ENCODE measurements at regions not wholly inside any gene's neighbourhood (a gene's known extent, or its start where the extent isn't known, plus 50 kb on each side); places are given as distances from the start of the nearest gene placed in this dataset.
"Not testable (repeated sequence)": the region's sequence is repeated elsewhere in the genome, so short reads cannot be mapped to it uniquely, and the experiment has no call there.

DNA sequence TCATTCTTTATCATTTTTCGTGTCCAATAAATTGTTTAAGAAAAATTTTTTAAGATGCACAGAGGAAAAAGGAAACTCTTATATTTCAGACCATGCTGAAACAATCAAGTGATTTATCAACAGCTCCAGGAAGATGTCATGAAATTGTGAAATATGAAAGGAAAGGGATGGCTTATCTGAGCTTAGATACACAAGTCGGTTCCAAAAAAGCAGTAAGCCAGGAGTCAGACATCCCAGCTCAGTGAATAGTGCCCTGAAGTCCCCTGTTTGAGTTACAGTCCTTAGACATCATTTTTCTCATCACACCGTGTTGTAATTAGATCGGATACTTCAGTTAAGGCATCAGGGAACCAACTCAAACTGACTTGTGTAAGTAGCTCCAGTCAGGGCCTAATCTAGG is 91.0 kb upstream of the SSTR4 start:
- intact Hi-C loops (cut with micrococcal nuclease), result no loop called here

DNA sequence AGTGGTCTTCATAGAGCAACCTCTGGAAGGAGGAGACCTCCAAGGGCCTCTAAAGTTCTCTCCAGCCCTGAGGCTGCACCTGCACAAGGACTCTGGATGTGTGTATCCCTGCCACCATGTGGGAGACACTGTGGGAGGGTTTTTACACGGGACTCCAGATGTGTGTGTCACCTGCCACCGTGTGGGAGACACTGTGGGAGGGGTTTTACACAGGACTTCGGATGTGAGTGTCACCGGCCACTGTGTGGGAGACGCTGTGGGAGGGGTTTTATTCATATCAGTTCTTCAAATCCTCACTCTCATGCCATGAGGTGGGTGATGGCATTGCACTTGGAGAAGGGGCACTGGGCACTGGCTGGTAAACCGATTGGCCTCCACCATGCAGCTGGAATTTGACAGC is 90.2 kb upstream of the SSTR4 start:
- intact Hi-C loops (cut with micrococcal nuclease), result no loop called here

DNA sequence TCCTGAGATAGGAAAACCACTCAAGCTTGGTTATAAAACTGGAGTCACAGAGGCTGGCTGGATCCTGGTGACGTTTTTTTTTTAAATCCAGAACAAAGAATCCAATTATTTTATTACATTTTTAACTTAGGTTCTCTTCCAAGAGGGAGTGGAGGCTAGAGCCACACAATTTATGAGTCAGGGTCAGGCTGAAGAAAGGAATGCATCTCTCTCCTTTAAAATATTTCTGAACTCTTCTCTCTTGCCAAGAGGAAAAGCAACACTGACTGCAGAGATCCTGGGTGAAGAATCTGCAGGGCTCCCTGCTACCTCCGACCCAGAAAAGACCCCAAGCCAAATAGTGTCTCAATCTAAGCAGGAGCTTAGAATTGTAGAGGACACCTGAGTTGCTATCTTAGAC is 88.5 kb upstream of the SSTR4 start:
- intact Hi-C loops (cut with micrococcal nuclease), result no loop called here

DNA sequence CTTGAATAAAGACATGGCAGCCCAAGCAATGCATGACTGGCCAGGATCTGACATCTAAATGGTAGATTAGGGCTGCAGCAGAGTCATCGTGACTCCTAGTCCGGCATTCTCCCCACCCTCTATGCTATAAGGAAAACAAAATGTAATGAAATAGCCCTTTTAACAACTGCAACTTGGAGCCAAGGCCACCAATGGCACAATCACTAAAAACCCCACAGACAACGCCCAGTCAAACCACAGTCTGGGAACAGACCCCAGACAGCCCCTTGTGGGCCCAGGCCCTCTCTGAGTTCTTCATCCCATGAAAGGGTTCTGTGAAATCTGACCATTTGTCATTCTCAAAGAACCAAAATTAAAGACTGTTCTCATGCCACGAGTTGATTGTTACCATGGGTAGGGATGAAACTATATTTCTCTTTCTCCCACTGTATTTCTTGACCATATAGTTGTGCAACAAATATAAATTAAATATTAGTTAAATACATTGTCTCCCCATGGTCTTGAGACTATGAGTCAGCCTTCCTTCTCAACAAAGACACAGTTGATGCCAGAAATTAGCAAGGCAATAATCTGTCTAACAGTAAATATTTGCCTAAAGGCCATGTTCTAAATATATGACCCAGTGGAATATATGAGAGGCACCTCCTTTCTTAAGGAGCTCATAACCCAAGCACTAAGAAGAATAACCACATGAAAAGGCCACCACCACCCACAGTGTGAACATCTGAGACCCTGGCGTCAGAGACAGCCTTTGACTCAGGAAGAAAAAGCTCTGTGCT is 85.6 kb upstream of the SSTR4 start:
- intact Hi-C loops (cut with micrococcal nuclease), result no loop called here

DNA sequence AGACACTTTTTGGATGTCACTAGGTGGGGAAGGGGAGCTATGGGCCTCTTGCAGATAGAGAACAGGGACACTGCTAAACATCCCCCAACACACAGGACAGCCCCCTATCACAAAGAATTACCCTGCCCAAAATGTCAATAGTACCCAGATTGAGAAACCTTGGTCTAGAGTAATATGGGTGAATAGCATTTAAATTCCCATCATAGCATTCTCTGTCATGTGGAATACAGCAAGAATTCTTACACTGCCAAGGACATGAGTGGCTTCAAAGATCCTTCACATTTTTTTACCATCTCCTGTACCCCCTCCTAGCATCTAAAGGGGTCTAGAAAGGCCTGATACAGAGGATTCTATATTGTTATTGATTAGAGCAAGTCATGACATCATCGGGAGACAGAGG is 83.1 kb upstream of the SSTR4 start:
- intact Hi-C loops (cut with micrococcal nuclease), result no loop called here

DNA sequence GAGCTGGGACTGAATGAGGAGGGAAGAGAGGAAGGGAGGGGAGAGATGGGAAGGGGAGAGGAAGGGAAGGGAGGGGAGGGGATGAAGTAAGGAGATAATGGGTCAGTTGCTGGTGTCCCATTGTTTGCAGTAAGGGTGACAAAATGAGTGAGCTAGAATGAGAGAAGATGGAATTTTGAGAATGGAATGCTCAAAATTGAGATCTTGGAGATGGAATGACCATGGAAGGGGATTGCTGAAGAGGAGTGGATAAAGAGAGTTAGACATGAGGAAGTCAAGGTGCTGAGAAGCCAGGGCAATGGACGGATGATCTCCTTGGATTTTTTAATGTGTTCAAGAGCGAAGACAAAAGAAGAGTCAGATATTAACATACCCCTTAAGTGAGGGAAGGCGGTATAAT is 80.5 kb upstream of the SSTR4 start:
- intact Hi-C loops (cut with micrococcal nuclease), result no loop called here

DNA sequence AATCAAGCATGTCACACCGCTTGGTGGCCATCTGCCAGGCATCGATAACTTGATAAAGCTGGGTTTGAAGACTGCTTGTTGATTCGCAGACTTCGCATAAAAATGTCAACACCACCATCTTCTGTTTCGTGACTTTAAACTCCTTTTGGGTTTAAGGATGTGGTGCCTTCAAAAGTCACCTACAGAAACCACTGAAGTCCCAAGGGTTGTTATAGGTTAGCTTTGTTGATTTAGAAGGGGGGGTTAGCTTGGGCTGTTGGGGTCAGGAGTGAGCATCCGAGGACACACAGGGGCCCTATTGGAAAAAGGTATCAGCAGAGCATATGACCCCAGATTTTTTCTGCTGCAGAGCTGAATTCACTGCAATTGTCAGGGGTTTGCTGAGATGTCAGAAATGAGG is 76.7 kb upstream of the SSTR4 start:
- intact Hi-C loops (cut with micrococcal nuclease), result no loop called here

DNA sequence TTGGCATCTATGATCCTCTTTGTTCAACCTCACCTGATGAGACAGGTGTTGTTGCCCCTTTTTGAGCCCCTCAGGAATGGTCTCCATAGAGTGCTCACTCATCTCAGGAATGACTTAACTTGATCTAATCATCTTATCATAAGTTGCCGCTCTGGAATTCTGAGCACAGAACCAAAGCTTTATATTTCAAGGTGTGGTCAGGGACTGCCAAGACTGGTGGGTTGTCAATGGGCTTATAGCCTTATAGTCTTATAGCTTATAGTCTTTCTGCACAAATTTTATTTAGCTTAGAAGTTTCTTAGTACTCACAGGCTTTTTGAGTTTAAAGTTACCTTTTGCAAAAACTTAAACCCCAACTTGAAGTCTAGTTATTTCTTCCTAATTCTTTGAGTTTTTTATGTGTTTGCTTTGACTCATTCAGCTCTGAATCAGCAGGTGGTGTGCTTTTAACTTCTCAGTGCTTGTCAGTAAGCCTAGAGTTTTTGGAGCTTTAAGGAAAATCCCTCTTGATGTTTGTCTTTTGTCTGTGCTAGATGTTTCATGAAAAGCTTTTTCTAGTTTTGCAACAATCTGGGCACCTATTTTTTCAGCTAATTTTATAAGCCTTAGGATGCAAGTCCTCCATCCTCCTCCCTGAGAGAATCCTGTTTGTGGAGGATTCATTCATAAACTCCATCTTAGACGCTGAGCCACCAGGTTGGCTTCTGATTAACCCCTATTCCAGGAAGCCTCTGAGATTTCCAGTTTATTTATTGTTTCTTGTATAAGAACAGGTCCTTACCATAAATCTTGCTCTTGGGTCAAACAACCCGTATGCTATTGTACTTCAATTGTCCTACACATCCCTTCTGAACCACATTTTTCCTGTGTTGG is 72.3 kb upstream of the SSTR4 start:
- intact Hi-C loops (cut with micrococcal nuclease), result no loop called here

DNA sequence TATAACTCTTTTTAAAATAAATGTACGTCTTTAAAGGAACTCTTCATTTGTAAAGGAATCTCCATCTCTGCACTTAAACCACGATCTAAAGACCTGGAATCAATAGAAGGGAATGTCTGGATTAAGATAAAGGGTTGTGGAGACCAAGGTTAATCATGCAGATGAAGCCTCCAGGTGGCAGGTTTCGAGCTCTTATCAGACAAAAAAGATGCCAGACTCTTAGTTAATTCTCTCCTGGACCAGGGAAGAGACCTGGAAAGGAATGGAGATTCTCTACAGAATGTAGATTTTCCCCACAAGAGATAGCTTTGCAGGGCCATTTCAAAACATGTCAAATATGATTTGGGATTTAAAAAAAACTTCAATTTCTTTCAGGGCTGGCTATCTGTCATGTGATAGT is 71.5 kb upstream of the SSTR4 start:
- intact Hi-C loops (cut with micrococcal nuclease), result no loop called here

DNA sequence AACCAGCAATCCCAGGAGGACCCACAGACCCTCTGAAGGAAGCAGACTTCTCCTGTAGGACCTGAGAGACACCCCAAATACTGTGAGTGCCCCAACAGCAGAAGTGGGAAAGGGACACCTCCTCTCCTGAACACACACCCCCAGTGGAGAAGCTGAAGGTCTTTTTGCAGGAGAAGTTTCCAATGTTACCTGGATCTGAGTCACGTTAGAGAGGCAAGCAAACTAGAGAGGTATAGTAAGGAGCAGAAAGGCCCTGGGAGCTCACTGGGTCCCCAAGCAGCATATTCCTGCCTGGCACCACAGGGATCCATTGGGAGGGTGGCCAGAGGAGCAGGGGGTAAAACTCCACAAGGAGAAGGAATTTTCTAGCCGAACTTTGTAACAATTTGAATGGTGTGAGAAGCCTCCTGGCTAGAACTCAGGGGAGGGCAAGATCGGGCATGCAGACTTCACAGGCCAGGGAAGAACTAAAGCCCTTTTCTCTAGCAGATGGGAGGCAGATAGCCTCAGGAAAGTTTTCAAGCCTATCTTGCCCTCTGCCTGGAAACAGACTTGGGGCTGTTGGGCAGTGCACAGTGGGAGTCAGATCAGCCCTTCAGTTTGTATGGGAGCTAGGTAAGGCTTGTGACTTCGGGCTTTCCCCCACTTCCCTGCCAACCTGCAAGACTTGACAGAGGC is 68.2 kb upstream of the SSTR4 start:
- intact Hi-C loops (cut with micrococcal nuclease), result no loop called here

DNA sequence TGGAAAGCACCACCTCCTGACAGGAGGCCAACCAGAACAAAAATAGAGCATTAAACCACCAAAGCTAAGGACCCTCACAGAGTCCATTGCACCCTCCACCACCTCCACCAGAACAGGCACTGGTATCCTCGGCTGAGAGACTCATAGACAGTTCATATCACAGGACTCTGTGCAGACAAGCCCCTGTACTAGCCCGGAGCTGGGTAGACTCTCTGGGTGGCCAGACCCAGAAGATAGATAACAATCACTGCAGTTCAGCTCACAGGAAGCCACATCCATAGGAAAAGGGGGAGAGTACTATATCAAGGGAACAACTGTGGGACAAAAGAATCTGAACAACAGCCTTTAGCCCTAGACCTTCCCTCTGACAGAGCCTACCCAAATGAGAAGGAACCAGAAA is 67.4 kb upstream of the SSTR4 start:
- intact Hi-C loops (cut with micrococcal nuclease), result not testable (repeated sequence)

DNA sequence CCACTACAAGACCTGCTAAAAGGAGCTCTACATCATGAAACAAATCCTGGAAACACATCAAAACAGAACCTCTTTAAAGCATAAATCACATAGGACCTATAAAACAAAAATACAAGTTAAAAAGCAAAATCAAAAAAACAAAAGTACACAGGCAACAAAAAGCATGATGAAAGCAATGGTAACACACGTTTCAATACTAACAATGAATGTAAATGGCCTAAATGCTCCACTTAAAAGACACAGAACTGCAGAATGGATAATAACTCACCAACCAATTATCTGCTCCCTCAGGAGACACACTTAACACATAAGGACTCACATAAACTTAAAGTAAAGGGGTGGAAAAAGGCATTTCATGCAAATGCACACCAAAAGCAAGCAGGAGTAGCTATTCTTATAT is 66.1 kb upstream of the SSTR4 start:
- intact Hi-C loops (cut with micrococcal nuclease), result not testable (repeated sequence)

DNA sequence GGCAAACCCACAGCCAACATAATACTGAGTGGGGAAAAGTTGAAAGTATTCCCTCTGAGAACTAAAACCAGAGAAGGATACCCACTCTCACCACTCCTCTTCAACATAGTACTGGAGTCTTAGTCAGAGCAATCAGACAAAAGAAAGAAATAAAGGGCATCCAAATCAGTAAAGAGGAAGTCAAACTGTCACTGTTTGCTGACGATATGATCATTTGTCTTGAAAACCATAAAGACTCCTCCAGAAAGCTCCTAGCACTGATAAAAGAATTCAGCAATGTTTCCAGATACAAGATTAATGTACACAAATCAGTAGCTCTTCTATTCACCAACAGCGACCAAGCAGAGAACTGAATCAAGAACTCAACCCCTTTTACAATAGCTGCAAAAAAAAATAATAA is 64.0 kb upstream of the SSTR4 start:
- intact Hi-C loops (cut with micrococcal nuclease), result loop anchor here (10.0 kb wide), 1 partner anchor 64 kb away; the partner anchor contains the start of gene SSTR4

DNA sequence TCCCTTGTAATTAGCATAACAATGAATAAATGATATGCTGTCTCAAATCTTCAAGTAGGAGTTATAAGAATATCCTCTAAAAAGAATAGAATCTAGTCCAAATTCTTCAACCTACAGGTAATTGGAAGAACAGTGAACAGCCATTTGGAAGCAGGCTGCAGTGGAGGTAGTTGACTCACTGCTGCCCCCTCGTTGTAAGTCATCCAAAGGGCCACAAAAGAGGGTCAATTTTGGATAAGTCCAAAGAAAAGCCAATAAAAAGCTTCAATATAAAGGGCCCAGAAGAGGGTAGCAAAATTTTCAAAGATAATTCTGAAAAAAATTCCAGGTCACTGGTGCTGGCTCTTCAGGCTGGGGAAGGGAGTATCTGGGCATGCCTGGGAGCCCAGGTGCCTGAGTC is 60.8 kb upstream of the SSTR4 start:
- intact Hi-C loops (cut with micrococcal nuclease), result loop anchor here (2.0 to 10.0 kb wide), 2 partner anchors 60 to 284 kb away; partner anchors contain the start of gene SSTR4

DNA sequence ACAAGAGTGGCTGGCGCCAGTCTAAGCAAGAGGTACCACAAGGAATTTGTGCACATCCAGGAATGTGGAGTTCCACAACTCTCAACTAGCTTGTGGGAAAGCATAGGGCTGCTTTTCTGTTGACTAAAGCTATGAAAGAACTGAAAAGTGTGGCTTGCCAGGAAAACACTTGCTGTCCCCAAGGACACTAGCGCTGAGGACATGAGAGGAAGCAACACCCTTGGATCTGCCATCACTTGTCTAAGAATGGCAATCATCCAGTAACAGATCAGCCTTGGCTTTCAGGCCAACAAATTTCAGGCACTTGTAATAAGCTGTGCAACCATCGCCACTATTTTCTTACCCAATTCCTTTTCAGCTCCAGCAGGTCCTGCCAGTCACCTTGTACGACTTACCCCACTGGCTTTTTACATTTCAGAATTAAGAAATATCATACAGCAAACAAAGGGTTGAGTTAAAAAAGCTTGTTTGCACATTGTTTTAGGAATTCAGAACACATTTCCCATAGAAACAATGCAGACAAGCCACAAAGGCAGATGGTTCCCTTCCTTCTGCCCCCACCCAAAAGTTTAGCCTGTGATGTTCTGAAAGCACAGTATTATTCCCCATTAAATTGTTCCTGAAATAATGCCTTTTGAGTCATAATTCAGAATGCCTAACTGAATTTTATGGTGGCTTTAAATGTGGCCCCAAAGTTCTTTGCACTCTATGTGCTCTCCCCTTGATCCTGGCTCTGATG is 57.9 kb upstream of the SSTR4 start:
- intact Hi-C loops (cut with micrococcal nuclease), result loop anchor here (10.0 kb wide), 1 partner anchor 58 kb away; the partner anchor contains the start of gene SSTR4

DNA sequence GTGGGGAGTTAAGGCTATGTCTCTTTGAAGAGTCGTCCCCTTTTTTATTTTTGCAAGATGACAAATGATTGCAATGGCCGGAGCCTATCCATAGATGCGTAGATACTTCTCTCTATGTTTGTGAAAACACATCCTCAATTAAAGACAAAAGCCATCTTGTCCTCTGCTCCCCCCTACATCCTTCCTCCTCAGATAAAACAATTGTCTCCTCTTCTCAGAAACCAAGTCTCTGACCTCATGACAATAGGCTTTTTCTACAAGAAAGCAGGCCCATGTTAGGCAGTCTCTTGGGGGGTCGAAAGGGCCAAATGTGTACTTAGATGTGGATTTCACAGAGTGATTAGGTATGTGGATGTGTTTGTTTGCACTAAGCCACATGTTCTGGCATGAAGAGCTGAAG is 51.1 kb upstream of the SSTR4 start:
- intact Hi-C loops (cut with micrococcal nuclease), result no loop called here

DNA sequence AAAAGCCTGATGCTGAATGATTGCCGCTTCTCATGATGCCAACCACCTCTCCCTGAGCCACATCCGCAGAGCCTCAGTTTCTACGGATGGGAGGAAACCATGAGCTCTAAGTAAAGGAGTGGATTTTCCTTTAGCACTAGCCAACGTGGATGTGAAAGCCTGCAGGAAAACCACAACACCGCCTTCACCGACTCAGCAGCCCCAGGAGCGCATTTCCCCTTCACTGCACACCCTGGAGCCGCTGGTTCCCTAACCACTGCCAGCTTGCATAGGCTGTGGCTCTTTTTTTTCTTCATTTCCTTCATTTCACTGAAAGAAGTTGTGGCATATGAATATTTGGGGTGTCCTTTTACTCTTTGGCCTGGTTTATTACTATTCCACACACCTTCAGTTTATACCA is 50.5 kb upstream of the SSTR4 start:
- intact Hi-C loops (cut with micrococcal nuclease), result no loop called here

DNA sequence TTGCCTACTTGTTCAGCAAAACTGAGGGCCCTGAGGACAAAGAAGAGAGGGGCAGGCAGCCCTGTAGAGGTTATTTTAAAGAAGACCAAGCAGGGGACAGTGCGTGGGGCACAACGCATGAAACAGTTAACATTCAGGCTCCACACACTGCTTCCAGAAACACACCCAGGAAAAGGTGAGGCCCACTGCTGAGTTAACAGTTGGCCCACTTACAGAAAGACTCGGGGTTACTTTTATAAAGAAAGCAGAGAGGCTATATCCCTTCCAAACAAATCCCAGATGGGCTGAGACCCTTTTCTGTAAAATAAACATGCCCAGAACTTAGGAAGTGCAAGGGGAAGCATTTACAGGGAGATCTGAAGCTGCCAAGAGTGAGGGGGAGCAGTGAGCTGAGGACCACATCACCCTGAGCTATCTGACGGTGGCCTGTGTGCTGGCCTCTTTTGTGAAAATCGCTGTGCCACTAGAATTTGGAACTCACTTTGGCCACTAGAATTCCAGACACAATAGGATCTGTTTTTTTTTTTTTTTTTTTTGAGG is 49.8 kb upstream of the SSTR4 start:
- intact Hi-C loops (cut with micrococcal nuclease), result no loop called here

Data from T-helper 1 cell treated with Interleukin-12 subunit alpha and Interleukin-12 subunit beta and Interleukin-4 antibody, amounts not matched to agents 30 ng/mL and 1 ng/mL, for 36 hours (primary cell).